ENCODE measurements at regions not wholly inside any gene's neighbourhood (a gene's known extent, or its start where the extent isn't known, plus 50 kb on each side); places are given as distances from the start of the nearest gene placed in this dataset.

GRCh38 chr2:142591420-142591819 lies 286.0 kb upstream of the KYNU start:
- Histone ChIP-seq H3K4me2 (ENCODE audit: insufficient read depth, low read length) (no peak overlapping the region), H3K9me3 (ENCODE audit: low read depth, low read length) (no peaks in the 10 kb centered on the region), H3K36me3 (ENCODE audit: insufficient read depth, low read length) (no peaks in the 10 kb centered on the region), H3K4me1 (ENCODE audit: insufficient read depth, low read length) (no peaks in the 10 kb centered on the region), H2AFZ (ENCODE audit: low read length) (no peak overlapping the region), H3K27me3 (ENCODE audit: insufficient read depth, low read length) (no peaks in the 10 kb centered on the region), H3K27ac (ENCODE audit: low read depth, low read length) (no peak overlapping the region), H3K4me3 (ENCODE audit: insufficient read depth, low read length) (no peak overlapping the region), H4K20me1 (ENCODE audit: insufficient read depth, low read length) (no peaks in the 10 kb centered on the region), H3K79me2 (ENCODE audit: insufficient read depth, low read length) (no peaks in the 10 kb centered on the region)
- TF ChIP-seq CTCF (IDR thresholded peaks at IDR 0.05; ENCODE audit: extremely low read depth, low read depth, low read length) = no peak
- no peak for DNase-seq (ENCODE audit: insufficient read length, low spot score, missing footprints)

GRCh38 chr2:142588269-142588668 lies 289.2 kb upstream of the KYNU start:
- TF ChIP-seq CTCF (IDR thresholded peaks at IDR 0.05; ENCODE audit: extremely low read depth, low read depth, low read length) = no peak
- H2AFZ ChIP-seq (ENCODE audit: low read length) = no peak overlapping the region
- no peaks in the 10 kb centered on the region for H3K9me3 ChIP-seq (ENCODE audit: low read depth, low read length)
- no peaks in the 10 kb centered on the region for H3K27me3 ChIP-seq (ENCODE audit: insufficient read depth, low read length)
- no peak overlapping the region for H3K4me3 ChIP-seq (ENCODE audit: insufficient read depth, low read length)
- no peaks in the 10 kb centered on the region for H3K36me3 ChIP-seq (ENCODE audit: insufficient read depth, low read length)
- H3K4me2 ChIP-seq (ENCODE audit: insufficient read depth, low read length) = no peak overlapping the region
- H4K20me1 ChIP-seq (ENCODE audit: insufficient read depth, low read length) = no peaks in the 10 kb centered on the region
- no peaks in the 10 kb centered on the region for H3K79me2 ChIP-seq (ENCODE audit: insufficient read depth, low read length)
- no peak overlapping the region for H3K27ac ChIP-seq (ENCODE audit: low read depth, low read length)
- no peak for DNase-seq (ENCODE audit: insufficient read length, low spot score, missing footprints)
- H3K4me1 ChIP-seq (ENCODE audit: insufficient read depth, low read length) = no peaks in the 10 kb centered on the region

GRCh38 chr2:142586693-142587580 lies 290.5 kb upstream of the KYNU start:
- Histone ChIP-seq H3K4me1 (ENCODE audit: insufficient read depth, low read length) (no peaks in the 10 kb centered on the region), H4K20me1 (ENCODE audit: insufficient read depth, low read length) (no peaks in the 10 kb centered on the region), H3K4me3 (ENCODE audit: insufficient read depth, low read length) (no peak overlapping the region), H3K79me2 (ENCODE audit: insufficient read depth, low read length) (no peaks in the 10 kb centered on the region), H3K27me3 (ENCODE audit: insufficient read depth, low read length) (no peaks in the 10 kb centered on the region), H3K9me3 (ENCODE audit: low read depth, low read length) (no peaks in the 10 kb centered on the region), H2AFZ (ENCODE audit: low read length) (no peak overlapping the region), H3K4me2 (ENCODE audit: insufficient read depth, low read length) (no peak overlapping the region), H3K27ac (ENCODE audit: low read depth, low read length) (no peak overlapping the region), H3K36me3 (ENCODE audit: insufficient read depth, low read length) (no peaks in the 10 kb centered on the region)
- no peak for DNase-seq (ENCODE audit: insufficient read length, low spot score, missing footprints)
- no peak for TF ChIP-seq CTCF (IDR thresholded peaks at IDR 0.05; ENCODE audit: extremely low read depth, low read depth, low read length)

DNA sequence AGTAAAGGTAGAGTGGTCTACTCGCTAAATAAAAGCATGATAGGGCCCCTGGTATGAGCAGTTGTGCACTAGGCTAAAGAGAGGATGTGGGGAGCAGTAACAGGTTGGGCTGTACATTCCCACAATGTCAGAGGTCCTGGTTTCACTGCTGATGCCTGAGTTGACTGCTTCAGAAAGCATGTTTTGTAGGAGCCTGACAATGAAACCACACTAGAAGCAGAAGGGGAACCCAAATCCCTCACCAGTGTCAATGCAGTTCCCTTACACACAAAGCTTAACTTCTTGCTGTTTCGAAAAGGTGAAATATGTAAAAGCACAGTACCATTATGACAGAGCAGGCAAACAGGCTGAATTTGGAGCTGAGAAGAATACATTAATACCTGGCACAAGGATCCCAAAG lies 291.7 kb upstream of the KYNU start:
- Histone ChIP-seq H3K36me3 (ENCODE audit: insufficient read depth, low read length) (no peaks in the 10 kb centered on the region), H3K4me1 (ENCODE audit: insufficient read depth, low read length) (no peaks in the 10 kb centered on the region), H3K4me3 (ENCODE audit: insufficient read depth, low read length) (no peak overlapping the region), H3K27ac (ENCODE audit: low read depth, low read length) (no peak overlapping the region), H3K4me2 (ENCODE audit: insufficient read depth, low read length) (no peak overlapping the region), H4K20me1 (ENCODE audit: insufficient read depth, low read length) (no peaks in the 10 kb centered on the region), H2AFZ (ENCODE audit: low read length) (no peak overlapping the region), H3K27me3 (ENCODE audit: insufficient read depth, low read length) (no peaks in the 10 kb centered on the region), H3K79me2 (ENCODE audit: insufficient read depth, low read length) (no peaks in the 10 kb centered on the region), H3K9me3 (ENCODE audit: low read depth, low read length) (no peaks in the 10 kb centered on the region)
- no peak for DNase-seq (ENCODE audit: insufficient read length, low spot score, missing footprints)
- no peak for TF ChIP-seq CTCF (IDR thresholded peaks at IDR 0.05; ENCODE audit: extremely low read depth, low read depth, low read length)

All from osteoblast (primary cell).